Adrenal gland (tissue), 9 donors: ENCODE measurements at regions not wholly inside any gene's neighbourhood (a gene's known extent, or its start where the extent isn't known, plus 50 kb on each side); places are given as distances from the start of the nearest gene placed in this dataset.
A peak's percentile ranks its signal among the peaks of the same experiment; 100 is the strongest.
"Not testable (repeated sequence)": the region's sequence is repeated elsewhere in the genome, so short reads cannot be mapped to it uniquely, and the experiment has no call there.

Source experiments
- DNase-seq, 7 donors: peaks; one replicate each; pipeline ENCODE4 v3.0.0-alpha.2; 2019 to 2020
- H3K27ac ChIP-seq, 5 donors: fragments of 200-600 bp; sonication (generic) in 4 of 5; 1 replicate in 3 of 5; 2 replicates in 2 of 5; pipeline versions ENCODE4 v1.5.1 to v1.8.0; 2016 to 2020; ENCODE audit warnings: mild to moderate bottlenecking in 1 of 5
- H3K27me3 ChIP-seq: fragments of 200-600 bp; 2 replicates; pipeline ENCODE4 v1.8.0; 2021
- H3K36me3 ChIP-seq, 2 donors: fragments of 200-600 bp; replicated peaks in 1 of 2; 1 replicate in 1 of 2; 2 replicates in 1 of 2; pipeline versions ENCODE4 v1.5.1 to v1.8.0; 2018 to 2022
- H3K4me1 ChIP-seq, 2 donors: fragments of 200-600 bp; replicated peaks in 1 of 2; 1 replicate in 1 of 2; 2 replicates in 1 of 2; pipeline versions ENCODE4 v1.5.1 to v1.8.0; 2018 to 2021
- H3K4me3 ChIP-seq, 4 donors: fragments of 200-600 bp; sonication (generic) in 3 of 4; one replicate each; pipeline ENCODE4 v1.5.1; 2016 to 2018
- H3K9me3 ChIP-seq, 3 donors: fragments of 200-600 bp; sonication (generic) in 1 of 3; replicated peaks in 1 of 3; 1 replicate in 2 of 3; 2 replicates in 1 of 3; pipeline versions ENCODE4 v1.5.1 to v1.8.0; 2016 to 2021
- CTCF ChIP-seq, 6 experiments: fragments of 450-650 bp in 4 of 6; fragments of 200-600 bp in 2 of 6; sonication (generic) in 1 of 6; IDR thresholded peaks; 1 replicate in 5 of 6; 2 replicates in 1 of 6; pipeline versions ENCODE4 v1.5.1 to v1.8.0; 2016 to 2021; ENCODE audit warnings: antibody characterized with exemption in 6 of 6, mild to moderate bottlenecking in 2 of 6, moderate library complexity in 1 of 6
- POLR2A ChIP-seq, 2 donors: fragments of 450-650 bp; IDR thresholded peaks; one replicate each; pipeline ENCODE4 v1.6.1; 2017; ENCODE audit warnings: antibody characterized with exemption in 2 of 2, mild to moderate bottlenecking in 2 of 2, moderate library complexity in 1 of 2
- WGBS, 4 donors: extraction: QIAGEN DNeasy Blood & Tissue Kit in 2 of 4; methylation state at CpG; one replicate each; pipeline versions ENCODE4 v1.1.5 to v1.1.7; 2013 to 2017; 5-methylcytosine and 5-hydroxymethylcytosine counted together
- intact Hi-C, 2 donors: fragments of 100-400 bp; cut with DNase I; formaldehyde crosslinking; loops; one replicate each; pipeline versions ENCODE4 v1.14.1 to v1.15.0; 2022 to 2023
- donor health status: healthy with polysubstance abuse.
- donor health status: Bipolar disorder and iron deficiency.
- donor health status: DM: yes; HTN: yes; CAD: no.
- donor health status: DM: no; HTN: no; CAD: no.
- donor health status: DM: no; HTN: no; CAD: no.

GRCh38 chr7:66427956-66428355, 200.7 kb upstream of the KCTD7 start:
- peaks cover 25 to 31% of the 10 kb centered on the region in 2 donors for H3K4me1 ChIP-seq
- H3K27ac ChIP-seq: peak overlapping the region in 4 of 5 donors; percentile 27 to 62 (median 59)
- intact Hi-C loops: loop anchor here in 1 of 2 donors (10.0 kb wide), 1 partner anchor 67 kb away; no protein-coding TSS in a partner anchor
- H3K36me3 ChIP-seq: no peaks in the 10 kb centered on the region
- no peaks in the 10 kb centered on the region for H3K27me3 ChIP-seq
- peak in 5 of 7 donors; percentile 38 to 63 (median 48) for DNase-seq
- WGBS, 4 donors: 49 to 56% (median 50%) methylated on average over 7 of the region's 7 CpGs
- H3K9me3 ChIP-seq: no peaks in the 10 kb centered on the region
- peak overlapping the region in 1 of 4 donors; percentile 15 for H3K4me3 ChIP-seq
- TF ChIP-seq POLR2A (IDR thresholded peaks at IDR 0.05) (no peak), CTCF (IDR thresholded peaks at IDR 0.05) (no peak)

GRCh38 chr7:66429498-66430163, 199.1 kb upstream of the KCTD7 start:
- no peak overlapping the region for H3K4me3 ChIP-seq
- TF ChIP-seq POLR2A (IDR thresholded peaks at IDR 0.05) (no peak), CTCF (IDR thresholded peaks at IDR 0.05) (no peak)
- H3K4me1 ChIP-seq: peaks cover 25 to 31% of the 10 kb centered on the region in 2 donors
- intact Hi-C loops: loop anchor here in 1 of 2 donors (10.0 kb wide), 1 partner anchor 65 kb away; no protein-coding TSS in a partner anchor
- H3K36me3 ChIP-seq: no peaks in the 10 kb centered on the region
- no peak for DNase-seq
- 79 to 86% (median 85%) methylated on average over 4 of the region's 4 CpGs for WGBS, 4 donors
- H3K9me3 ChIP-seq: no peaks in the 10 kb centered on the region
- H3K27ac ChIP-seq: peak overlapping the region; percentile 1 to 69 (median 61)
- H3K27me3 ChIP-seq: no peaks in the 10 kb centered on the region

DNA sequence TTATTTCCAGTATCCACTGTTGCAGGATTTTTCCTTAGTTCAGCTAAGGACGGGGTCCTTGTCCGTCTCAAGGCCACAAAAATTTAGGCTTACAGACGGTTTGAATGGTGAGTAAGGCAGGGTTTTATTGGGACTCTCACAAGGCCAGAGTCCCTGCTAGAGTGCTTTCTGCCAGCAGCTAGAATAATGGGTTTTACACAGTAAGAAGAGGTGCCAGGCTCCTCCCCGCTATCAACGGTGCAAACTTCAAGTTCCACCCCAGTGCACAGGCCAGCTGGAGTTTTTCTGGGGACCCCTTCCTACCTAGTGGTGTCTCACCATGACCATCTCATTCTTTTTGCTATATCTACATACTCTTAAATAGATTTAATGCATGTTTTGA, 198.5 kb upstream of the KCTD7 start:
- peaks cover 25 to 31% of the 10 kb centered on the region in 2 donors for H3K4me1 ChIP-seq
- H3K36me3 ChIP-seq: no peaks in the 10 kb centered on the region
- TF ChIP-seq CTCF (IDR thresholded peaks at IDR 0.05): no peak
- no peak for TF ChIP-seq POLR2A (IDR thresholded peaks at IDR 0.05)
- H3K4me3 ChIP-seq: no peak overlapping the region
- intact Hi-C loops: no loop called here
- no peaks in the 10 kb centered on the region for H3K9me3 ChIP-seq
- WGBS, 4 donors: 49 to 62% (median 57%) methylated on average over 5 of the region's 5 CpGs
- DNase-seq: peak; percentile 42 to 81 (median 69)
- peak overlapping the region in 4 of 5 donors; percentile 57 to 69 (median 62) for H3K27ac ChIP-seq
- H3K27me3 ChIP-seq: no peaks in the 10 kb centered on the region

DNA sequence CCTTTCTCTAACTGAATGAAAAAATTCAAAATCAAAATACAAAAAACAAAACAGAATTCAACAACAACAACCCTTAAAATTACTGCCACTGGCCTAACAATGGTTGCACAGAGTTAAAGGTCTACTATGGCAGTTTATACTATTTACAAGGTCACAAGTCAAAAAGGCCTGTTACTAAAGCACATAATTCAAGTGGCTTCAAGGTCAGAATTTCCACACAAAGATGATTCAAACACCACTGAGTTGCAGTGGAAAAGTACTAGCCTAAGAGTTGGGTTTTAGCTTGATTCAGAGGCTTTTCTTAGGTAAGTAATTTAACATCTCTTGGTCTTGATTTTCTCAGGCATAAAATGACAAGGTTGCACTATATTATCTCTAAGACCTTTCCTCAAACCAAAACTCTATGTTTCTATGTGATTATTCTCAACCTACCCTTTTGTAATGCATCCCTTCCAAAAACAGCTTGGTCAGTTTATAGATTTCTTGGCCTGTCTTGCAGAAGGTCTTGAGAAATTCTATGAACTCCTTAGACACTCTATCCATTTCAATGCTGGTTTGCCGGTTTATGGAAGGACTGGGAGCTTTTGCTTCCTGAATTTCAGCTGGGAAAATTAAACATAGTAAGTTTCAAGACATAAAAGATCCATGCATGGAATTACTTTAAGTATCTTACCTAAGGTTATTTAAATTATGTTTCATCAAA, 189.8 kb upstream of the KCTD7 start:
- H3K9me3 ChIP-seq, intact Hi-C loops, DNase-seq, H3K27me3 ChIP-seq, H3K4me3 ChIP-seq, H3K36me3 ChIP-seq: not testable (repeated sequence)
- H3K27ac ChIP-seq: peak overlapping the region; percentile 78 to 87 (median 80)
- H3K4me1 ChIP-seq: peaks cover 33 to 43% of the 10 kb centered on the region in 2 donors
- 29 to 49% (median 42%) methylated on average over 1 of the region's 1 CpG for WGBS, 4 donors
